HK-2 (cell line): ENCODE measurements at regions not wholly inside any gene's neighbourhood (a gene's known extent, or its start where the extent isn't known, plus 50 kb on each side); places are given as distances from the start of the nearest gene placed in this dataset.
"Not testable (repeated sequence)": the region's sequence is repeated elsewhere in the genome, so short reads cannot be mapped to it uniquely, and the experiment has no call there.

Source experiments
- DNase-seq: peaks from one replicate; pipeline ENCODE4 v3.0.0-alpha.2; 2018; ENCODE audit not compliant: unreplicated experiment

DNA sequence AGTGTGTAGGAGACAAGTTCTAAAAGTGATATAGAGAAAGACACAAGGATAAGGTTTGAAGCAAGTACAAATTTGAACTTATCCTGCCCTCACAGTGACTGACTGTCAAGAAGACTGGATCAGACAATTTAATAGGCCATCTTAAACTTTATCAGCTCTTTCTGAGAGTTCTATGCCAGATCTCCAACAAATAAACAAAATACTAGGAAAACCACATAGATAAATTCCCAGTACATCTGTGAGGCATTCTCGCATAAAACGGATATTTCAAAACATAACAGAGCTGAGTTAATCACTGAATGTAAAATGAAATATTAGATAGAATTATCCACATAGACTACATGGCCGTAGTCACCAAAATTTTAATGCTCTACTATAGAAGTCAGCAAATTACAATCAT lies 120.9 kb upstream of the LUZP2 start:
- DNase-seq: no peak

- DNase-seq: no peak
These were observed 113.7 kb upstream of the LUZP2 start for GRCh38 chr11:24383137-24383536.

DNA sequence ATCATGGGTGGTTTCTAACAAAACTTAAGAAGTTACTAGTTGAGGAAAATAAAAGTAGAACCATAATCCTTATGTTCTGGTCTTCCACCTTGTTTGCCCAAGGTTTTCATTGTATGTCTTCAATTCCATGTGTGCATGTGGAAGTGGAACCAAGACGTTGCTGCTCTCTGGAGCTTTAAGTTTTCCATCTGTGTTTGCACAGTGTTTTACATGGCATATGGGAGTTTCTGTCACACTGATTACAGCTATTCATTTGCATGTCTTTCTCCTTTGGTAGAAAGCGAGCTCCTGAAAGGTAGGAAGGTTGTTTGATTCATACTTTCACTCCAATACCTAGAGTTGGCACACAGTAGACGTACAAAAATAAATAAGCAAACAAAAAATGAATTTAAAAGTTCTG lies 112.6 kb upstream of the LUZP2 start:
- no peak for DNase-seq

- DNase-seq: no peak
These were observed 110.1 kb upstream of the LUZP2 start for GRCh38 chr11:24386546-24387397.

DNA sequence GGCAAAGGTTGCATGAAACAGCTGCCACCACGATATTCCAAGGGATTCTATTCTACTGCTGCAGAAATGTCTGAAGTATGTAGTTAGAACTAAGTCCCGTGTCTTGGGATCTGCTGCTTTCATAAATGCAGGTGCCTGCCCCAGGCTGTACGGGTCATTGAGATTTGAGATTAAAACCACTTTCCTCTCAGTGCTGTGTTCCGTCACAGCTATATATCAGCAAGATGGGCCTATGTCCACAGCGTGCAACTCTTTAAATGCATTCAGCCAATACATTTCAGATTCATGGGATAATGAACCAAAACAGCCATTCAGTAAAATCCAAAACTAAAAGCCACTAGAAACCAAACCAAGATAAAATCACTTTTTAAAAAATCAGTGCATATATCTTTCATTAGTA lies 107.3 kb upstream of the LUZP2 start:
- no peak for DNase-seq

GRCh38 chr11:24390016-24390415 lies 106.8 kb upstream of the LUZP2 start:
- DNase-seq: no peak

DNA sequence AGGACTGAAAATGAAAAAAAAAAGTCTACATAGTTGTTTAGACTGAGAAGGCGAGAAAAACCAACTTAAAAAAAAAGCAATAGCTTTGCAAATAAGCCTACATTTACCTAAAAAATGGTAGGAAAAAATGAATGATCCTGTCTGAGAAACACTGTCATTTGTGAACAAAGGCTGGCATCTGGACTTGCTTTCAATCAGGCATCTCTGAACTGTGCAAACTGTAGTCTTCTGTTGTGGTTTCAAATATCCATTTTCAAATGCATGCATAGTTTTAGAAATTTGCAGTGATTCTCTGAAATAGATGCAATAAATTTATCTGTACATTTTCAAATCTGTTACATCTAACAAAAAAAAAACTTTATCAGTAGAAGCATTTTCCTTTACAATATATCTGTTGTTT lies 106.1 kb upstream of the LUZP2 start:
- no peak for DNase-seq

- no peak for DNase-seq
These were observed 105.7 kb upstream of the LUZP2 start for GRCh38 chr11:24391167-24391566.

DNA sequence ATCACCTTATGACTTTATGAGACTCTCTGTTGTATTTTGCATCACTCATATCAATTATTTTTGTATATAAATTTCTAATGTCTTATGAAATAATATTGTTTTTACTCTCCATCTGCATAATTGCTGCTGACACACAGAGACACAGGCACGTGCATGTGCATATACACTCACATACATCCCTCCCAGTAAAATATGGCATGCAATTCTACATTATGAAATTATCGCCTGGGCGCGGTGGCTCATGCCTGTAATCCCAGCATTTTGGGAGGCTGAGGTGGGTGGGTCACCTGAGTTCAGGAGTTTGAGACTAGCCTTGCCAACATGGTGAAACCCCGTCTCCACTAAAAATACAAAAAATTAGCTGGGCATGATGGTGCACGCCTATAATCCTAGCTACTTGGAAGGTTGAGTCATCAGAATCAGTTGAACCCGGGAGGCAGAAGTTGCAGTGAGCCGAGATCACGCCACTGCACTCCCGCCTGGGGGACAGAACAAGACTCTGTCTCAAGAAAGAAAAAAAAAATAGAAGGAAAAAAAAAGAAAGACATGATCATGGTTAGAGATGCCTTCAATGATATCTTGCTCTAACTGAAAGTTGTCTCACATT lies 96.7 kb upstream of the LUZP2 start:
- DNase-seq: no peak

- DNase-seq: no peak
These were observed 90.5 kb upstream of the LUZP2 start for GRCh38 chr11:24406389-24406788.

GRCh38 chr11:24406980-24407379 lies 89.9 kb upstream of the LUZP2 start:
- no peak for DNase-seq

- DNase-seq: no peak
These were observed 89.1 kb upstream of the LUZP2 start for GRCh38 chr11:24407733-24408132.

- no peak for DNase-seq
These were observed 88.7 kb upstream of the LUZP2 start for GRCh38 chr11:24408202-24408601.

- no peak for DNase-seq
These were observed 85.1 kb upstream of the LUZP2 start for GRCh38 chr11:24411791-24412190.

- no peak for DNase-seq
These were observed 84.1 kb upstream of the LUZP2 start for GRCh38 chr11:24412722-24413121.

DNA sequence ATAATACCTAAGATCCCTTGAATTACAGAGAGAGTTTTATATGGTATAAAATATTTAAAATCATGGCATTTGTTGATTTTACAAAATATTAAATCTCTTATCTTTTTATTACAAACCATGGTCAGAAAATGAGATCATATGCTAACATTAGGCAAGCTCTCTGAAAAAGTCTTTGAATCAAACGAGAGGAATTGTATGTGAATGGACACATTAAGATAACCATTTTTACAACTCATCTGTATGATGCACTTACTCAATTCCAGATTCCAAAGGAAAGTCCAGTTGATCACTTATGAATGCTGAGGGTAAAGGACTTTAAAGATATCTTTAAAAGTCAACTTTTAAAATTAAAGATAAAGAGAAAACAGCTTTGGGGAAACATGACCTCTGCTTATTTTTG lies 83.5 kb upstream of the LUZP2 start:
- DNase-seq: no peak

- not testable (repeated sequence) for DNase-seq
These were observed 80.8 kb upstream of the LUZP2 start for GRCh38 chr11:24415955-24416636.

DNA sequence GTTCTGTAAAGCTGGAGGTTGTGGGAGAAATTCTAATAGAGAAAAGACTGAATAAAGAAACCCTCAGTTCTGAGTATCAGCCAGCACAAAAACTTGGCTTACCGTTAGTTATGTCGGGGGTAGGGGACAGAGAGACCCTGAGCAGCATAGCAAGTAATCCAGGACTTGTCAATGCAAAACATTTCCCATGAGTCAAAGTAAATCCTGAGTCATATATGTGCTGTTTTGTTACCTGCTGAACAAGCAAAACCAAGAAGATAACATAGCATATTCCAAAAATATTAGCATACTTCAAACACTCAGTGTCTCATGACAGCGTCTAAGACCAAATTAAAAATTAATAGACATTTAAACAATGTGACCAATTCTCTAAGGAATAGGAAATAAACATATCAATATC lies 75.1 kb upstream of the LUZP2 start:
- no peak for DNase-seq

GRCh38 chr11:24422376-24422775 lies 74.5 kb upstream of the LUZP2 start:
- no peak for DNase-seq

DNA sequence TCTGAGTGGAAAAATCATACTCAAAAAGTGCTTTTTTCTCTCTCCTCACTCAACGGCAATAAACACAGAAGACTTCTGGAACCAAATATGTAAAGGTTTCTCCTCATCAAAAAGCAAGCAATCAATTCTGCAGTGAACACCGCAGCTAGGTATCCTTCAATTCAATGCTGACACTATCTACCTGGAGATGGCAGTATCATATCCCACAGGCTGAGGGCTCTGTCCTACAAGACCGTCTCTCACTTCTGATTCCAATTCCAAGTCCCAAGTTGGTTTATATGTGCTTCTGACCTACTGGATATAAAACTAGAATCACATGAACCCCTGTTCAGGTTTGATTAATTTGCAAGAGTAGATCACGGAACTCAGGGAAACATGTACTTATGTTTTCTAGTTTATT lies 59.7 kb upstream of the LUZP2 start:
- DNase-seq: no peak
